H1 (cell line): ENCODE measurements at regions not wholly inside any gene's neighbourhood (a gene's known extent, or its start where the extent isn't known, plus 50 kb on each side); places are given as distances from the start of the nearest gene placed in this dataset.

Experiments
- CHD7 ChIP-seq: fragments of 300-600 bp; sonication (generic); IDR thresholded peaks from 2 replicates; pipeline ENCODE4 v1.7.1; 2012; ENCODE audit warnings: low read length, moderate library complexity, mild to moderate bottlenecking, inconsistent platforms; ENCODE audit not compliant: insufficient replicate concordance
- CTCF ChIP-seq, 3 experiments: IDR thresholded peaks; 1 replicate in 2 of 3; 2 replicates in 1 of 3; pipeline versions ENCODE4 v1.5.1 to v1.6.1; 2011; ENCODE audit warnings: low read length in 3 of 3, mild to moderate bottlenecking in 3 of 3, inconsistent platforms in 2 of 3, low read depth in 1 of 3, moderate library complexity in 1 of 3; ENCODE audit not compliant: insufficient read depth in 1 of 3; ENCODE audit errors: control extremely low read depth in 1 of 3
- JUN ChIP-seq: IDR thresholded peaks from 2 replicates; pipeline ENCODE4 v1.6.1; 2011; ENCODE audit warnings: low read depth, mild to moderate bottlenecking, improper control_type of control experiment, low read length
- KDM1A ChIP-seq: fragments of 200-600, 300-600 bp; sonication (generic); IDR thresholded peaks from 2 replicates; pipeline ENCODE4 v1.7.1; 2016; ENCODE audit warnings: mild to moderate bottlenecking, low read length, borderline replicate concordance
- MAX ChIP-seq: IDR thresholded peaks from 2 replicates; pipeline ENCODE4 v1.6.1; 2012; ENCODE audit warnings: inconsistent platforms
- RXRA ChIP-seq: IDR thresholded peaks from 2 replicates; pipeline ENCODE4 v1.6.1; 2011; ENCODE audit warnings: low read depth, mild to moderate bottlenecking, low read length, moderate library complexity; ENCODE audit not compliant: insufficient read depth
- SAP30 ChIP-seq: fragments of 300-600 bp; sonication (generic); IDR thresholded peaks from 2 replicates; pipeline ENCODE4 v1.7.1; 2012; ENCODE audit warnings: low read length, moderate library complexity, mild to moderate bottlenecking, inconsistent platforms; ENCODE audit not compliant: insufficient read depth, insufficient replicate concordance
- TBP ChIP-seq: IDR thresholded peaks from 2 replicates; pipeline ENCODE4 v1.6.1; 2011; ENCODE audit warnings: low read depth, low read length, improper control_type of control experiment
- TCF12 ChIP-seq: IDR thresholded peaks from 2 replicates; pipeline ENCODE4 v1.6.1; 2011; ENCODE audit warnings: low read depth, mild to moderate bottlenecking, low read length
- YY1 ChIP-seq: IDR thresholded peaks from 2 replicates; pipeline ENCODE4 v1.6.1; 2011; ENCODE audit warnings: low read depth, mild to moderate bottlenecking, low read length

GRCh38 chr6:9537381-9537780 lies 877.5 kb downstream of the TFAP2A start (continued):
- TF ChIP-seq CHD7 (no peak), YY1 (no peak), KDM1A (no peak), RXRA (no peak), TBP (no peak), JUN (no peak), MAX (no peak), TCF12 (no peak), SAP30 (no peak), CTCF (IDR thresholded peaks at IDR 0.05; ENCODE audit: control extremely low read depth in 1 of 3, insufficient read depth in 1 of 3, low read depth in 1 of 3, low read length in 3 of 3) (no peak)
